C1 segment of cervical spinal cord (tissue), 14 donors: ENCODE measurements at regions not wholly inside any gene's neighbourhood (a gene's known extent, or its start where the extent isn't known, plus 50 kb on each side); places are given as distances from the start of the nearest gene placed in this dataset.
"Not testable (repeated sequence)": the region's sequence is repeated elsewhere in the genome, so short reads cannot be mapped to it uniquely, and the experiment has no call there.

Experiments
- DNase-seq, 14 donors: peaks; one replicate each; lab custom pipeline; 2025; lab: John Stamatoyannopoulos, UW

- no peak for DNase-seq
These were observed 140.9 kb downstream of the KCNRG start for GRCh38 chr13:50156140-50156539.

- no peak for DNase-seq
These were observed 141.4 kb downstream of the KCNRG start for GRCh38 chr13:50156561-50157127.

- no peak for DNase-seq
These were observed 143.3 kb downstream of the KCNRG start for GRCh38 chr13:50158385-50159165.

- DNase-seq = no peak
These were observed 144.4 kb downstream of the KCNRG start for GRCh38 chr13:50159607-50160006.

GRCh38 chr13:50161052-50161451, 145.8 kb downstream of the KCNRG start:
- no peak for DNase-seq

- no peak for DNase-seq
These were observed 146.8 kb downstream of the KCNRG start for GRCh38 chr13:50162001-50162400.

- DNase-seq = no peak
These were observed 147.3 kb downstream of the KCNRG start for GRCh38 chr13:50162567-50162966.

- no peak for DNase-seq
These were observed 152.1 kb downstream of the KCNRG start for GRCh38 chr13:50167224-50167947.

GRCh38 chr13:50167967-50168366, 152.7 kb downstream of the KCNRG start:
- DNase-seq = no peak

GRCh38 chr13:50168786-50169185, 153.5 kb downstream of the KCNRG start:
- no peak for DNase-seq

GRCh38 chr13:50170447-50171037, 155.3 kb downstream of the KCNRG start:
- DNase-seq = no peak

- DNase-seq = no peak
These were observed 156.5 kb downstream of the KCNRG start for GRCh38 chr13:50171590-50172282.

- not testable (repeated sequence) for DNase-seq
These were observed 157.8 kb downstream of the KCNRG start for GRCh38 chr13:50173045-50173444.

- DNase-seq = no peak
These were observed 159.4 kb downstream of the KCNRG start for GRCh38 chr13:50174630-50175029.

GRCh38 chr13:50179977-50180376, 164.7 kb downstream of the KCNRG start:
- no peak for DNase-seq

GRCh38 chr13:50185769-50186763, 170.8 kb downstream of the KCNRG start:
- DNase-seq = not testable (repeated sequence)

GRCh38 chr13:50187352-50188029, 172.2 kb downstream of the KCNRG start:
- DNase-seq = no peak

GRCh38 chr13:50188696-50189095, 173.5 kb downstream of the KCNRG start:
- no peak for DNase-seq

- DNase-seq = no peak
These were observed 174.2 kb downstream of the KCNRG start for GRCh38 chr13:50189450-50189849.

- DNase-seq = no peak
These were observed 175.8 kb downstream of the KCNRG start for GRCh38 chr13:50191004-50191403.
